ENCODE measurements at regions not wholly inside any gene's neighbourhood (a gene's known extent, or its start where the extent isn't known, plus 50 kb on each side); places are given as distances from the start of the nearest gene placed in this dataset.
"Not testable (repeated sequence)": the region's sequence is repeated elsewhere in the genome, so short reads cannot be mapped to it uniquely, and the experiment has no call there.

DNA sequence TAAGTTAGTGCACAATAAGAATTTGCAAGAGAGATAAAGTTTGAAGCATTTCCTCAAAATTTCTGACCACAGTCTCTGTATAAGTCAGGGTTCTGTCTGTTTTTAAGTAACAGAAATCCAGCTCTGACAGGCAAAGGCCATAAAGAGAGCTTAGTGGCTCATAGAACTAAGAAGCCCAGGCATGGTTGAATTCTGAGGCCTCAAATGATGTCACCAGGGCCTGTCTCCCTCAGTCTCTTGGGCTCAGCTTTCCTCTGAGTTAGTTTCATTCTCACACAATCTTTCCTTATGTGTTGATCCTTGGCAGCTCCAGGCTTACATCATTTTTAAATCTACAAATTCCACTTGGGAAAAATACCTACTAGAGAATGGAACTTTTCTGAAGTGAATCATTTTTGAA, 173.4 kb upstream of the ATP2B1 start:
- no peak for DNase-seq (ENCODE audit: low read depth in 4 of 4, low spot score in 3 of 4)

- no peak for DNase-seq (ENCODE audit: low read depth in 4 of 4, low spot score in 3 of 4)
Measured at GRCh38 chr12:89880690-89881350, 172.2 kb upstream of the ATP2B1 start.

- DNase-seq (ENCODE audit: low read depth in 4 of 4, low spot score in 3 of 4): no peak
Measured at GRCh38 chr12:89879766-89880165, 171.1 kb upstream of the ATP2B1 start.

DNA sequence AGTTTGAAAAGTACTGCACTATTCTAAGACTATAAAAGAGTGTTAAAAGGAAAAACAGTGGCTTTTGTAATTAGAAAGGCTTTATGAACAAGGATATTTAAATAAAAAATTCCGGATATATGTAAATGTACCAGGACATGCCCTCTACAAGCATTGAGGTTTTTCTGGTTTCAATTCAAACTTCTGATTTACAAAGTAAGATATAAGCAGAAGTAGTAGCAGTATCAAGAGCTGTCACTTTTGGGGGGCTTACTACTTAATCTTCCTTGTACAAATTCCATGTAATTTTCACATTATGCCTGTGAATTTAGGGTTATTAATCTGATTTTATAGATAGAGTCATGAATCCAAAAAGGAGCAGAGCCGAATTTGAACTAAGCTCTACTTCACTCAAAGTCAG, 170.3 kb upstream of the ATP2B1 start:
- DNase-seq (ENCODE audit: low read depth in 4 of 4, low spot score in 3 of 4): no peak

- no peak for DNase-seq (ENCODE audit: low read depth in 4 of 4, low spot score in 3 of 4)
Measured at GRCh38 chr12:89878327-89878726, 169.7 kb upstream of the ATP2B1 start.

DNA sequence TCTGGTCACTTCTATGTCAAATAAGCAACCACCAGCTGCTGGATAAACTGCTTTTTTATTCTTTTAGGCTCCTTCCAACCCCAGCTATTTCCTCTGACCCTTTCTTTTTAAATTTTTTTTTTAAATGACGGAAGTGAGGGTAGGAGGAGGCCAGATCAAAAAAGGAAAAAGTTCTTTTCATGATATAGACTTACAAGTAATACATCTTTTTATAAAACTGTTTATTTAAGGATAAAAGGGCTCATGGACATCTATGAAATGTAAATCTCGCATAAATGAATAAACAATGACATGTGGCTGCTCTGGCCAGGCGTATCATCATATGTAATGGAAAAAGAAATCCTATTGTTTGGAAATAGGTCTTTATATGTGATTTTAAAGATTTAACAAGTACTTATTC, 169.0 kb upstream of the ATP2B1 start:
- no peak for DNase-seq (ENCODE audit: low read depth in 4 of 4, low spot score in 3 of 4)

- DNase-seq (ENCODE audit: low read depth in 4 of 4, low spot score in 3 of 4): no peak
Measured at GRCh38 chr12:89877136-89877535, 168.5 kb upstream of the ATP2B1 start.

- no peak for DNase-seq (ENCODE audit: low read depth in 4 of 4, low spot score in 3 of 4)
Measured at GRCh38 chr12:89875809-89876208, 167.2 kb upstream of the ATP2B1 start.

- DNase-seq (ENCODE audit: low read depth in 4 of 4, low spot score in 3 of 4): no peak
Measured at GRCh38 chr12:89875225-89875624, 166.6 kb upstream of the ATP2B1 start.

GRCh38 chr12:89874146-89874545, 165.5 kb upstream of the ATP2B1 start:
- no peak for DNase-seq (ENCODE audit: low read depth in 4 of 4, low spot score in 3 of 4)

GRCh38 chr12:89873745-89874144, 165.1 kb upstream of the ATP2B1 start:
- DNase-seq (ENCODE audit: low read depth in 4 of 4, low spot score in 3 of 4): peak in 1 of 4 donors; percentile 45

DNA sequence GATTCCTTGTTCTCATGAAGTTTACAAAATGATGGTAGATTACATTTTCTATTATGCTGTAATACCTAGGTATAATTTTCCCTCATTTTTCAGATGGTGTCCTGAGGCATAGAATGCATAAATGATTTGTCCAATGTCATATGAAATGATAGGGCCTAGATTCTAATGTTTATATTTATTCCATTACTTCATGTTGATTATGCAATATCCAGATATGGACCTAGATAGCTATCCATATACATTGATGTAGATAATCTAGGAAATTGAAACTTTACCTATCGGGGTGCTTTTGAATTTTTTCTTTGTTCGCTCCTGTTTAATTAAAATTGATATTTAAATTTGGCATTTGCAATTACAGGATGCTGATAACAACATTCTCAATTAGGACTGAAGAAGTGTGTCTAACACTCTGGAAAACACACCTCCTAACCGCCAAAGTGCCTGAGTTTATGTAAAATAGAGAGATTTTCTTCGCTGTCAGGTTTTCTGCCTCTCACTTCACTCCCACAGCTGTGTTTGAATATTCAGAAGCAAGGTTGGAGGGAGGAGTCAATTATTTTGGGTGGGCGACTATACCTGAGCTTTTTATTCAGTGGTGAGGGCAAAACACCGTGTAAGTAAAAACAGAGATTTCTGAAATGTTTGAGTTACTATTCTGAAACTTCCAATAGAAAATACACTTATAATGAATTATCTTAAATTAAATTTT, 164.4 kb upstream of the ATP2B1 start:
- no peak for DNase-seq (ENCODE audit: low read depth in 4 of 4, low spot score in 3 of 4)

- DNase-seq (ENCODE audit: low read depth in 4 of 4, low spot score in 3 of 4): no peak
Measured at GRCh38 chr12:89870413-89871184, 162.0 kb upstream of the ATP2B1 start.

- not testable (repeated sequence) for DNase-seq (ENCODE audit: low read depth in 4 of 4, low spot score in 3 of 4)
Measured at GRCh38 chr12:89867611-89868010, 159.0 kb upstream of the ATP2B1 start.

DNA sequence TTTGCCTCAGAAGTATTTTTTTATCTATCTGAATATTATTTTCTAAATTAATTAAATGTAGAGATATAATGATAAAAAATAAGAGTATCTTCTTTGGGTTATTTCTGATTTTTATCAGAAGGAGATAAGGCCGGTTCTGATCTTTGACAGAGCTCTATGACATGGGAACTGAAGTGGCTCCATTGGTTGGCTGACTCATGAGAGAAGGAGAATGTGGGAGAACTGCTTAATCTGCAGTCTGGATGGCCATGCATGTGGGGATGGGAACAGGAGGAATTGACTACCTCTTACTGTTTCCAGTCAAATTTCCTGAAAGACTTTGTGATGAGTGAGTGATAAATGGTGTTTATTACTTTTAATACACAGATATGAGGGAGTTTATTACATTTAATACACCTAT, 155.8 kb upstream of the ATP2B1 start:
- DNase-seq (ENCODE audit: low read depth in 4 of 4, low spot score in 3 of 4): no peak

DNA sequence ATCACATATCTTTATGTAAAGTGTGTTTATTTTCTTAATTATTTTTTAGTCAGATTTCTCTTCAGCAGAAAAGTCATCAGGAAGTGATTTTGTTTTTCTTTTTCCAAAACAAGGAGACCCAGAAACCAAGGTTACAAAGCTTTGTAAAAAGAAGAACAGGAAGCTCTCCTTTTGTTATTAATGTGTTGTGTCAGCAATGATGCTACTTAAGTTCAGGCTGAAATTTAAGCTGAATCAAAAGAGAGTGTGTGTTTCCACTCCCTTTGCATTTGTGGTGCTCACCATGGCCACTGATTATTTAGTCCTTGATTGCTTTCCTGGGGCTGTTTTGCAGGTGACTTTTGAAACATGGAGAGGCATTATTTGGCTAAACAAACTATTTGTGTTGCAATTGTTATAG, 155.3 kb upstream of the ATP2B1 start:
- DNase-seq (ENCODE audit: low read depth in 4 of 4, low spot score in 3 of 4): no peak

DNA sequence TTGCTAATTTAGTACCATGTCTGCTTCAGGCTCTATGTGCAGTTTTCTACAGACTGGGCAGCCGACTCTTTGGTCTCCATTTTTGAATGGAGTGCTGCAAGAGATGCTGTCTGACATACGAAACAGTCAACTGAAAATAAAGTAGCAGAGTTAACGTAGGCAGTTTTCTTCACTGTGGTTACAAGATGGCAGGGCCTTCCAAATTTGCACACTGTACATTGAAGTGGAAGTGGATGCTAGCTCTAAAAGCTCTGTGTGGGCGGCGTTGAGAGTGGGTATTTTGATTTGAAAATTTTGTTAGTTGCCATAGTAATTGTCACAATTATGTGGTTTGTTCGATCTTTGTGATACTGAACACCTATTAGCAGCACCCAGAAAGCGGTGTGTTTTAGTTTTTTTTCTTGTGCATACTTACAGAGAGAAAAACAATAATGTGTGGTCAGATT, 154.9 kb upstream of the ATP2B1 start:
- no peak for DNase-seq (ENCODE audit: low read depth in 4 of 4, low spot score in 3 of 4)

DNA sequence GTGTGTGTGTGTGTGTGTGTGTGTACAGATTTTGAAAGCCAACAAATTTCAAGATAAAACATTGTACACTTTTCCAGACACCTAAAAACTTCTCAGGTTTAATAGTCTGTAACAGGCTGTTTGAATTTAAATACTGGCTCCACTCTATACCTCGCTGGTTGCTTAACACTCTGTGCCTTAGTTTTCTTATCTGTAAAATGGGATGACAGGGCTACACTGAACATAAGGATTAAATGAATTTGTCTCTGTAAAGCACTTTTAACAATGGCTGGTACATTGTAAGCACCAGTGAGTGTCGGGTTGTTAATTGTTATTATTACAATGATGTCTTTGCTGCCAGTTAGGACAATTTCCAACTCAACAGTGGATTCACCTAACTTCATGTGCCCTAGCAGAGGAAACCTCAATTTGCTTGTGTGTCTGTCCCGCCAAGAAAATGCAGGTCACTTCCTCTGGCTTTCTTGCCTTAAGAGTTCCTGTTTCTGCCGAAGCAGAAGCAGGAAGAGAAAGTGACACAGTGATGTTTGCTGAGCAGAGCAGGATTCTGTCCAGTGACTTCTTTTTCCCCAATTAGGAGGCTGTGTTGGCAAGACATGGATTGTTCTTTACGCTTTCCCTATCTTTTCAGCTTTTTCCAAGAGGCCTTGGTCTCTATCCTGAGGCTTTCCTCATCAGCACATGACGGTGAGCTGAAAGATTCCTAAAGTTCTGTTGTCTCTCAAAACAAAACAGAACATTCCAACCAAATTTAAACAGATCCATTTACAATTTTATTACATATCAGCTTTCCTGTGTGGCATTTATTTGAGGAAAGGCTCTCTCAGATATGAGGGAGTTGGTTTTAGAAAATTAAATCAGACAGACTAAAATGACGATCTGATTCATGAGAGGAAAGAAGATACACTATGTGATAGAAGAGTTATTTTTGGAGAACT, 154.1 kb upstream of the ATP2B1 start:
- DNase-seq (ENCODE audit: low read depth in 4 of 4, low spot score in 3 of 4): no peak

DNA sequence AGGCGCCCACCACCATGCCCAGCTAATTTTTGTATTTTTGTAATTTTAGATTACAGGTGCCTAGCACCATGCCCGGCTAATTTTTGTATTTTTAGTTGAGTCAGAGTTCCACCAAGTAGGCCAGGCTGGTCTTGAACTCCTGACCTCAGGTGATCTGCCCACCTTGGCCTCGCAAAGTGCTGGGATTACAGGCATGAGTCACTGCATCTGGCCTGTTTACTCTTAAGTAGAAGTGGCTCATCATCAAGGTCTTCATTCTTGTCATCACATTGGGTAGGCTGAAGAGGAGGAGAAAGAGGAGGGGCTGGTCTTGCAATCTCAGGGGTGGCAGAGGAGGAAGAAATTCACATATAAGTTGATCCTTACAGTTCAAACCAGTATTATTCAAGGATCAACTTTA, 152.4 kb upstream of the ATP2B1 start:
- no peak for DNase-seq (ENCODE audit: low read depth in 4 of 4, low spot score in 3 of 4)

- no peak for DNase-seq (ENCODE audit: low read depth in 4 of 4, low spot score in 3 of 4)
Measured at GRCh38 chr12:89859508-89860220, 151.0 kb upstream of the ATP2B1 start.

Measured in right renal pelvis (tissue), 4 donors.